ENCODE measurements at regions not wholly inside any gene's neighbourhood (a gene's known extent, or its start where the extent isn't known, plus 50 kb on each side); places are given as distances from the start of the nearest gene placed in this dataset.

DNA sequence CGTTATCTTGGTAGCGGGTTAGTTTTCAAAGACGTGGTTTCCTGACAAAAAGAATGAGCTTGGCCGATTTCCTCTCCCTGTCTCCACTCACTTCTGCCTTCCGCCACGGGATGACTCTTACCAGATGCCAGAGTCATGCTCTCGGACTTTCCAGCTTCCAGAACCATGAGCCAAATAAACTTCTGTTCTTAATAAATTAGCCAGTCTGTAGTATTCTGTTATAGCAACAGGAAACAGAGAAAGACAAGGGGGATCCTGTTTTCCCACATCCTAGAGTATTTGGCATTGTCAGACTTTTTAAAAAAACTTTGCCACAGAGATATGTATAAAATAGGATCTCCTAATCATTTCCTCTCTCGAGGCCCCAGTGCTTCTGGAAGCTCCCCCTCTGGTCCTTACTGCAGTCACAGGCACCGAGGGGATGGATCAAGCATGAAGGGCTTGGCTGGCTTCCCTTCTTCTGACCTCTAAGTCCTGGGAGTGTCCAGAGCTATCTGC is 84.9 kb upstream of the NAA20 start:
- no TSS peak for BruUV-seq (replicated peaks)
- no peak for DNase-seq
- Mint-ChIP-seq H3K4me1 (ENCODE audit: low read depth, unreplicated experiment) (peaks cover 8% of the 10 kb centered on the region), H3K27me3 (ENCODE audit: unreplicated experiment) (no peaks in the 10 kb centered on the region), H3K9me3 (ENCODE audit: low read depth, unreplicated experiment) (no peaks in the 10 kb centered on the region), H3K27ac (ENCODE audit: unreplicated experiment) (no peak overlapping the region), H3K36me3 (ENCODE audit: insufficient read depth, unreplicated experiment) (no peaks in the 10 kb centered on the region), H3K4me3 (ENCODE audit: low read depth, unreplicated experiment) (no peak overlapping the region)
- CTCF ChIA-PET = no interaction called here
- TF ChIP-seq CTCF (IDR thresholded peaks at IDR 0.05; ENCODE audit: unreplicated experiment) = no peak
- intact Hi-C loops (cut with micrococcal nuclease; ENCODE audit: unreplicated experiment) = no loop called here

GRCh38 chr20:19934792-19935491 is 82.2 kb upstream of the NAA20 start:
- no peaks in the 10 kb centered on the region for H3K36me3 Mint-ChIP-seq (ENCODE audit: insufficient read depth, unreplicated experiment)
- CTCF ChIA-PET = interaction anchor here (0.6 kb wide), 2 partner anchors 49 to 125 kb away, joined by 3 read pairs; no protein-coding TSS in a partner anchor
- peak overlapping the region; percentile 48 for H3K4me3 Mint-ChIP-seq (ENCODE audit: low read depth, unreplicated experiment)
- DNase-seq = peak; percentile 12
- TSS peak; percentile 56 for BruUV-seq (replicated peaks)
- H3K9me3 Mint-ChIP-seq (ENCODE audit: low read depth, unreplicated experiment) = no peaks in the 10 kb centered on the region
- peaks cover 8% of the 10 kb centered on the region for H3K4me1 Mint-ChIP-seq (ENCODE audit: low read depth, unreplicated experiment)
- no peak for TF ChIP-seq CTCF (IDR thresholded peaks at IDR 0.05; ENCODE audit: unreplicated experiment)
- H3K27me3 Mint-ChIP-seq (ENCODE audit: unreplicated experiment) = no peaks in the 10 kb centered on the region
- intact Hi-C loops (cut with micrococcal nuclease; ENCODE audit: unreplicated experiment) = loop anchor here (2.0 kb wide), 1 partner anchor 30 kb away; no protein-coding TSS in a partner anchor
- no peak overlapping the region for H3K27ac Mint-ChIP-seq (ENCODE audit: unreplicated experiment)

- H3K4me3 Mint-ChIP-seq (ENCODE audit: low read depth, unreplicated experiment) = no peak overlapping the region
- H3K27me3 Mint-ChIP-seq (ENCODE audit: unreplicated experiment) = no peaks in the 10 kb centered on the region
- intact Hi-C loops (cut with micrococcal nuclease; ENCODE audit: unreplicated experiment) = loop anchor here (2.0 kb wide), 1 partner anchor 29 kb away; no protein-coding TSS in a partner anchor
- BruUV-seq (replicated peaks) = no TSS peak
- TF ChIP-seq CTCF (IDR thresholded peaks at IDR 0.05; ENCODE audit: unreplicated experiment) = no peak
- H3K4me1 Mint-ChIP-seq (ENCODE audit: low read depth, unreplicated experiment) = peaks cover 8% of the 10 kb centered on the region
- no peaks in the 10 kb centered on the region for H3K9me3 Mint-ChIP-seq (ENCODE audit: low read depth, unreplicated experiment)
- H3K27ac Mint-ChIP-seq (ENCODE audit: unreplicated experiment) = no peak overlapping the region
- DNase-seq = peak; percentile 27
- CTCF ChIA-PET = no interaction called here
- no peaks in the 10 kb centered on the region for H3K36me3 Mint-ChIP-seq (ENCODE audit: insufficient read depth, unreplicated experiment)
Measured at GRCh38 chr20:19935842-19936241, 81.3 kb upstream of the NAA20 start.

- CTCF ChIA-PET = no interaction called here
- Mint-ChIP-seq H3K4me1 (ENCODE audit: low read depth, unreplicated experiment) (peaks cover 8% of the 10 kb centered on the region), H3K36me3 (ENCODE audit: insufficient read depth, unreplicated experiment) (no peaks in the 10 kb centered on the region), H3K27ac (ENCODE audit: unreplicated experiment) (no peak overlapping the region), H3K4me3 (ENCODE audit: low read depth, unreplicated experiment) (no peak overlapping the region), H3K27me3 (ENCODE audit: unreplicated experiment) (no peaks in the 10 kb centered on the region), H3K9me3 (ENCODE audit: low read depth, unreplicated experiment) (no peaks in the 10 kb centered on the region)
- intact Hi-C loops (cut with micrococcal nuclease; ENCODE audit: unreplicated experiment) = no loop called here
- no TSS peak for BruUV-seq (replicated peaks)
- TF ChIP-seq CTCF (IDR thresholded peaks at IDR 0.05; ENCODE audit: unreplicated experiment) = no peak
- DNase-seq = no peak
Measured at GRCh38 chr20:19936466-19937200, 80.5 kb upstream of the NAA20 start.
